ENCODE measurements at regions not wholly inside any gene's neighbourhood (a gene's known extent, or its start where the extent isn't known, plus 50 kb on each side); places are given as distances from the start of the nearest gene placed in this dataset.

GRCh38 chr1:68746378-68746777 is 249.5 kb upstream of the DEPDC1 start:
- TF ChIP-seq REST (IDR thresholded peaks at IDR 0.05; ENCODE audit: insufficient replicate concordance, low read depth) (no peak), POLR2AphosphoS5 (IDR thresholded peaks at IDR 0.05; ENCODE audit: low read depth) (no peak), CTCF (IDR thresholded peaks at IDR 0.05; ENCODE audit: insufficient read depth, low read length) (no peak)

Data from HL-60 (cell line).